GM12872 (cell line): ENCODE measurements at regions not wholly inside any gene's neighbourhood (a gene's known extent, or its start where the extent isn't known, plus 50 kb on each side); places are given as distances from the start of the nearest gene placed in this dataset.

Experiments
- TF ChIP-seq, protein P1 (sequence below): IDR thresholded peaks from 3 replicates; pipeline ENCODE4 v1.5.1; 2011; ENCODE audit warnings: low read depth, mild to moderate bottlenecking, low read length, moderate library complexity; ENCODE audit not compliant: insufficient read depth

DNA sequence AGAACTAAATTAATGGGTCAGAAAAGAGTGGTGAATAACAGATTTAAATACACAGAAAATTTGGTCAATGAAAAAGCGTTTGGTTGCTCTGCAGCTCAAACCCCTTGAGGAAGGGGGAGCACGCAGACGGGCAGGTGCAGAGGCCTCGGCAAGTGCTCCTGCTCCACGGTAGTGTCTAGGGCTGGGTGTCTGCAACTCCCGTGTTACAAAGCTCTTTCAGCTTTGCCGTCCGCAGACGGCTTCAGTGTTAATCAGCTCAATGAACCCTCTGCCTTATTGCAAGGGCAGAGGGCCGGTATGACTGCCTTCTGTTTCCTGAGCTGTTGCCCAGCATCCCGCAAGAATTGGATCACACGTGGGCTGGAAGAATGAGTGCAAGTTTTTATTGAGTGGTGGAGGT, 125.7 kb upstream of the TRHDE start:
- TF ChIP-seq, protein P1, sequence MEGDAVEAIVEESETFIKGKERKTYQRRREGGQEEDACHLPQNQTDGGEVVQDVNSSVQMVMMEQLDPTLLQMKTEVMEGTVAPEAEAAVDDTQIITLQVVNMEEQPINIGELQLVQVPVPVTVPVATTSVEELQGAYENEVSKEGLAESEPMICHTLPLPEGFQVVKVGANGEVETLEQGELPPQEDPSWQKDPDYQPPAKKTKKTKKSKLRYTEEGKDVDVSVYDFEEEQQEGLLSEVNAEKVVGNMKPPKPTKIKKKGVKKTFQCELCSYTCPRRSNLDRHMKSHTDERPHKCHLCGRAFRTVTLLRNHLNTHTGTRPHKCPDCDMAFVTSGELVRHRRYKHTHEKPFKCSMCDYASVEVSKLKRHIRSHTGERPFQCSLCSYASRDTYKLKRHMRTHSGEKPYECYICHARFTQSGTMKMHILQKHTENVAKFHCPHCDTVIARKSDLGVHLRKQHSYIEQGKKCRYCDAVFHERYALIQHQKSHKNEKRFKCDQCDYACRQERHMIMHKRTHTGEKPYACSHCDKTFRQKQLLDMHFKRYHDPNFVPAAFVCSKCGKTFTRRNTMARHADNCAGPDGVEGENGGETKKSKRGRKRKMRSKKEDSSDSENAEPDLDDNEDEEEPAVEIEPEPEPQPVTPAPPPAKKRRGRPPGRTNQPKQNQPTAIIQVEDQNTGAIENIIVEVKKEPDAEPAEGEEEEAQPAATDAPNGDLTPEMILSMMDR: no peak

DNA sequence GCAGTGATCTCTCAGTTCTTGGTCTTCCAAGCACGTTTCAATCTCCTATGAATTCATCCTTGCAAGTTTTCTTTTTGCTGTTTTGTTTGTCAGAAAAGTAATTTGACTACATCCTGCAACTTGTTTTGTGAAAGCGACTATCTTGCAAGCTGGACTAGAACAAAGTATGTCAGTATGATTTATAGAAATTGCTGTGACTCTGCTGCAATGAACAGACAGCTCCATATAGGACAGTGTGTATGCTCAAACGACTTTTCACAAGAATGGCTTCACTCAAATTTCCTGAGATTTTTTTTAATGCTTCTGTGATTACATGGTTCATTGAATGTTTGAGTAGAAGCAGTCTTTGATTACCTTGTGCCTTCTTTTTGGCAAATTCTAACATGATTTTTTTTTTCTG, 123.5 kb upstream of the TRHDE start:
- TF ChIP-seq, protein P1: no peak

DNA sequence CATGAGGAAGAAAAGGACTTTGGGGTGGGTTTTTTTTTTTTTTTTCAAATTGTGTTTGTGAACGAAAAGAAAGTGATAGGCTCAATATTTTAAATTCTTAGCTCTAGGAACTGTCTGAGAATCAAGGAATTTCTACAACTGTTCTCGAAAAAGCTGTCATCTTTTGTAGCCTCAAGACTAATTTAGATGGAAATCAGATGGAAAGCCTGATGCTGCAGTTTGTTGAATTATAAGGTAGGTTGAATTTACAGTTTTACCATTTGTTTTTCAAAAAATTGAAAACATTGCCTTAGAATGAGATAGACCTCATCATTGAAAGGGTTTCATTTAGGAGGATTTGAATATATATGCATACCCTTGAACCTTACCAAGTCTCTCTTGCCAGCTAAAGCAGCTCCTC, 109.3 kb upstream of the TRHDE start:
- TF ChIP-seq, protein P1: no peak

DNA sequence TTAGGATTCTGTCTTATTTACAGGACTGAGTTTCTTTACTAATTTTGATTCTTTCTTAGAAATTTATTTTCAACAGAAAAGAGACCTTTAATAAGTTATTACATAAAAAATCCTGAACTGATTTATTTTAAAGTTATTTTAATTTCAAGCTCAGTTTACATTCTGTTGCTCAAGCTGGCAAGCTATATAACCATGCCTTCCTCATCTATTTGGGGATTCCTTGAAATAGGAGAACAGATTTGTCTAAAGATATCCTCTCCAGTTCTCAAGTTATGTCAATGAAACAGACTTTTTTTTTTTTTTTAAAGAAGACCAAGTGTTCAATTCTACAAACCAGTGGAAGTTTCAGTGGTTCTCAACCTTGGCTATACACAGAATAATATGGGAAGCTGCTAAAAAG, 103.3 kb upstream of the TRHDE start:
- TF ChIP-seq, protein P1: no peak

DNA sequence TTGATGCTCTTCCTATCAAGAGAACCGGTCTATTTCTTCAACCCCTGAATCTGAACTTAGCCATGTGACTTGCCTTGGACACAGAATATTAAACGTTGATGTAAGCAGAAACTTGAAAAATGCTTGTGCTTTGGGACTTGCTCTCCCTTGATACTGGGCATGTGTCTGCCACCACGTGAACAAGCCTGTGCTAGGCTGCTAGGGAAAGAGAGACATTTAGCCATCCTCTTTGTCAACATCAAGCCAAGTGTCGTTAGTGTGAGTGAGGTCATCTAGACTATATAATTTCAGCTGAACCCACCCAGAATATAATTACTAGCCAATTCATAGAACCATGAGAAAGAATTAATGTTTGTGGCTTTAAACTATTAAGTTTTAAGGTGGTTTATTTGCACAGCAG, 98.2 kb upstream of the TRHDE start:
- TF ChIP-seq, protein P1: no peak

DNA sequence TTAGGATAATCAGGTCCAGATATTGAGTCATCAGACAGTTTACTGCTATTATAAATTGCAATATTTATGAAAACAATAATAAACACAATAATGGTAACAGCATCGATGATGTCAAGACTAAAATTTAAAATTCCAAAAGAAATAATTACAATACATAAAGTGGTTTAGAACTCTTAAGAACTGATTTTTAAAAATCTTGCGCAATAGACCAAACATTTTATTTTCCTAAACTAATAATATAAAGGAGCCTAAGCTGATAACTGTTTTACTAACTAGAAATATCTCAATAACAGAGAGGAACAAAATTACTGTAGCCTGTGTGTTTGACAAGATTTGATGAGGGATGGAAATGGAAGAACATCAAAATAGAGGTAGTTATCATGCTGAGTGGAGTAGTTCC, 93.9 kb upstream of the TRHDE start:
- TF ChIP-seq, protein P1: no peak

DNA sequence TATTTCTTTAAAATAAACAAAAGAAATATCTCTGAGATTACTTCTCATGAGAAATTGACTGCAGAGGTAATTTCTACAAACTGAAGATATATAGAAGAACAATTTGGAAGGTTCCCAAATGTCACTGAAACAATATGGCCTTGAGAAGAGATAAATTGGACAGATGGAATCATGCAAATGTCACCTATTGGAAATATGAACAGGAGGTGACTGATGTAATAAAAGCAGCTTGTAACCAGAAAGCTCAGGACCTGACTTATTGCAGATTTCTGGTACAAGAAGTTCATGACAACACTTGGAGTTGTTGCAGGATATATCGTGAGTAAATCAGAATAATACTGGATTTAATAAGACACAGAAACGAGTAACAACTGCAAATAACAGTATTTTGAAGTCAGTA, 93.3 kb upstream of the TRHDE start:
- TF ChIP-seq, protein P1: no peak

DNA sequence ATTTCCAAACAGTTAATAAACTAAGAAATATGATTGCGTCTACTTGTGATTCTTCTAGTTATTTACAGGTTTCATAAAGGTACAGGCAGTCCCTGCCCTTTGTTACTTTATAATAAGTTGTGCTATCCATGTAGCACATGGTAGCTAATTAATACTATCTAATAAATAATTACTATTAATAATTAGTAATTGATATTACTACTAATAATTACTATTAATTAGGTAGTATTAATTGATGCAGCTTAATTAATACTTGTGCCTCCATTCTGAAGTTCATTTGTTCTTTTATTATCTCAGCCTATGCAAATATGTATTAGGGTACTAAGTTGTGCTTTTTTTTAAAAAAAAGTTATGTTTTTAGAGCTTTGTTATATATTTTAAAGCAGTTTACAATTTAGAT, 92.3 kb upstream of the TRHDE start:
- TF ChIP-seq, protein P1: no peak
